ENCODE measurements at regions not wholly inside any gene's neighbourhood (a gene's known extent, or its start where the extent isn't known, plus 50 kb on each side); places are given as distances from the start of the nearest gene placed in this dataset.

DNA sequence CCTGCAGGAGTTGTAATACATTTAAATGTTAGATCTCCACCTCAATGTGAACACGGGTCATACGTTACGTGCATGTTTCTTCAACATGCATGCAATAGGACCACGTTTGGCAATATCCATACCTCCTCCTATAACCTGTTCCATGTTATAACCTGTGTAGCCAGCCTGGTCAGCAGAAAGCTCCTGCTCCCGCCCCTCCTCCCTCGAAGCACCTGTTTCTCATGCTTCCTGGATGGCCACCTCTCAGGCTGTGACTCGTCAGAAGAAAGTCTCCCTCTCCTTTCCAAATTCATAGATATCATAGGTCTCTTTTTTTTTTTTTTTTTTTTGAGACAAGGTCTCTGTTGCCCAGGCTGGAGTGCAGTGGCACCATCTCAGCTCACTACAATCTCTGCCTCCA is 96.5 kb downstream of the HMX1 start:
- in situ Hi-C loops (cut with HindIII; ENCODE audit: low pct_unique_long_range_greater_than_20kb, low sequenced_read_pairs), result no loop called here
- CTCF ChIA-PET, result no interaction called here

GRCh38 chr4:8774071-8774470 is 97.6 kb downstream of the HMX1 start:
- DNase-seq (ENCODE audit: low read depth, low spot score), result no peak
- H3K27me3 ChIP-seq (ENCODE audit: control insufficient read depth, insufficient read depth, low read length), result no peaks in the 10 kb centered on the region
- BruUV-seq (replicated peaks), result no TSS peak
- intact Hi-C loops (cut with micrococcal nuclease; ENCODE audit: unreplicated experiment), result no loop called here
- ChIA-PET POLR2A (interaction anchor here (0.5 kb wide), 1 partner anchor 9 kb away, joined by 3 read pairs; no protein-coding TSS in a partner anchor), CTCF (no interaction called here)
- H3K27ac ChIP-seq (ENCODE audit: low read length), result no peak overlapping the region
- no peak overlapping the region for H3K4me3 ChIP-seq (ENCODE audit: low read depth in 2 of 2, low read length in 2 of 2)
- ATAC-seq, result no peak
- in situ Hi-C loops (cut with HindIII; ENCODE audit: low pct_unique_long_range_greater_than_20kb, low sequenced_read_pairs), result no loop called here
- H3K9me3 ChIP-seq (ENCODE audit: control insufficient read depth, insufficient read depth, low read depth, low read length), result no peaks in the 10 kb centered on the region
- H3K4me1 ChIP-seq (ENCODE audit: control insufficient read depth, insufficient read depth, low read length), result no peaks in the 10 kb centered on the region
- TF ChIP-seq TCF7L2 (IDR thresholded peaks at IDR 0.05; ENCODE audit: low read depth, low read length) (no peak), POLR2AphosphoS5 (IDR thresholded peaks at IDR 0.05; ENCODE audit: low read depth, low read length) (no peak), SIN3A (IDR thresholded peaks at IDR 0.05; ENCODE audit: borderline replicate concordance, insufficient read depth, low read depth, low read length) (no peak)
- TF ChIP-seq, protein P1, sequence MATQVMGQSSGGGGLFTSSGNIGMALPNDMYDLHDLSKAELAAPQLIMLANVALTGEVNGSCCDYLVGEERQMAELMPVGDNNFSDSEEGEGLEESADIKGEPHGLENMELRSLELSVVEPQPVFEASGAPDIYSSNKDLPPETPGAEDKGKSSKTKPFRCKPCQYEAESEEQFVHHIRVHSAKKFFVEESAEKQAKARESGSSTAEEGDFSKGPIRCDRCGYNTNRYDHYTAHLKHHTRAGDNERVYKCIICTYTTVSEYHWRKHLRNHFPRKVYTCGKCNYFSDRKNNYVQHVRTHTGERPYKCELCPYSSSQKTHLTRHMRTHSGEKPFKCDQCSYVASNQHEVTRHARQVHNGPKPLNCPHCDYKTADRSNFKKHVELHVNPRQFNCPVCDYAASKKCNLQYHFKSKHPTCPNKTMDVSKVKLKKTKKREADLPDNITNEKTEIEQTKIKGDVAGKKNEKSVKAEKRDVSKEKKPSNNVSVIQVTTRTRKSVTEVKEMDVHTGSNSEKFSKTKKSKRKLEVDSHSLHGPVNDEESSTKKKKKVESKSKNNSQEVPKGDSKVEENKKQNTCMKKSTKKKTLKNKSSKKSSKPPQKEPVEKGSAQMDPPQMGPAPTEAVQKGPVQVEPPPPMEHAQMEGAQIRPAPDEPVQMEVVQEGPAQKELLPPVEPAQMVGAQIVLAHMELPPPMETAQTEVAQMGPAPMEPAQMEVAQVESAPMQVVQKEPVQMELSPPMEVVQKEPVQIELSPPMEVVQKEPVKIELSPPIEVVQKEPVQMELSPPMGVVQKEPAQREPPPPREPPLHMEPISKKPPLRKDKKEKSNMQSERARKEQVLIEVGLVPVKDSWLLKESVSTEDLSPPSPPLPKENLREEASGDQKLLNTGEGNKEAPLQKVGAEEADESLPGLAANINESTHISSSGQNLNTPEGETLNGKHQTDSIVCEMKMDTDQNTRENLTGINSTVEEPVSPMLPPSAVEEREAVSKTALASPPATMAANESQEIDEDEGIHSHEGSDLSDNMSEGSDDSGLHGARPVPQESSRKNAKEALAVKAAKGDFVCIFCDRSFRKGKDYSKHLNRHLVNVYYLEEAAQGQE (IDR thresholded peaks at IDR 0.05; ENCODE audit: insufficient read depth in 1 of 2, low read depth in 2 of 2, low read length in 1 of 2), result no peak
- TF ChIP-seq, protein P2, sequence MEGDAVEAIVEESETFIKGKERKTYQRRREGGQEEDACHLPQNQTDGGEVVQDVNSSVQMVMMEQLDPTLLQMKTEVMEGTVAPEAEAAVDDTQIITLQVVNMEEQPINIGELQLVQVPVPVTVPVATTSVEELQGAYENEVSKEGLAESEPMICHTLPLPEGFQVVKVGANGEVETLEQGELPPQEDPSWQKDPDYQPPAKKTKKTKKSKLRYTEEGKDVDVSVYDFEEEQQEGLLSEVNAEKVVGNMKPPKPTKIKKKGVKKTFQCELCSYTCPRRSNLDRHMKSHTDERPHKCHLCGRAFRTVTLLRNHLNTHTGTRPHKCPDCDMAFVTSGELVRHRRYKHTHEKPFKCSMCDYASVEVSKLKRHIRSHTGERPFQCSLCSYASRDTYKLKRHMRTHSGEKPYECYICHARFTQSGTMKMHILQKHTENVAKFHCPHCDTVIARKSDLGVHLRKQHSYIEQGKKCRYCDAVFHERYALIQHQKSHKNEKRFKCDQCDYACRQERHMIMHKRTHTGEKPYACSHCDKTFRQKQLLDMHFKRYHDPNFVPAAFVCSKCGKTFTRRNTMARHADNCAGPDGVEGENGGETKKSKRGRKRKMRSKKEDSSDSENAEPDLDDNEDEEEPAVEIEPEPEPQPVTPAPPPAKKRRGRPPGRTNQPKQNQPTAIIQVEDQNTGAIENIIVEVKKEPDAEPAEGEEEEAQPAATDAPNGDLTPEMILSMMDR (IDR thresholded peaks at IDR 0.05), result no peak
- H3K36me3 ChIP-seq (ENCODE audit: control insufficient read depth, insufficient read depth, low read length), result no peaks in the 10 kb centered on the region

More for the DNA sequence above, 96.5 kb downstream of the HMX1 start:
- intact Hi-C loops (cut with micrococcal nuclease; ENCODE audit: unreplicated experiment), result no loop called here
- Histone ChIP-seq H3K4me3 (ENCODE audit: low read depth in 2 of 2, low read length in 2 of 2) (no peak overlapping the region), H3K27me3 (ENCODE audit: control insufficient read depth, insufficient read depth, low read length) (no peaks in the 10 kb centered on the region), H3K9me3 (ENCODE audit: control insufficient read depth, insufficient read depth, low read depth, low read length) (no peaks in the 10 kb centered on the region), H3K36me3 (ENCODE audit: control insufficient read depth, insufficient read depth, low read length) (no peaks in the 10 kb centered on the region), H3K4me1 (ENCODE audit: control insufficient read depth, insufficient read depth, low read length) (no peaks in the 10 kb centered on the region), H3K27ac (ENCODE audit: low read length) (no peak overlapping the region)
- TF ChIP-seq, protein P2 (IDR thresholded peaks at IDR 0.05), result no peak
- TF ChIP-seq, protein P1 (IDR thresholded peaks at IDR 0.05; ENCODE audit: insufficient read depth in 1 of 2, low read depth in 2 of 2, low read length in 1 of 2), result no peak
- TF ChIP-seq SIN3A (IDR thresholded peaks at IDR 0.05; ENCODE audit: borderline replicate concordance, insufficient read depth, low read depth, low read length) (no peak), POLR2AphosphoS5 (IDR thresholded peaks at IDR 0.05; ENCODE audit: low read depth, low read length) (no peak), TCF7L2 (IDR thresholded peaks at IDR 0.05; ENCODE audit: low read depth, low read length) (no peak)
- DNase-seq (ENCODE audit: low read depth, low spot score), result no peak
- no peak for ATAC-seq
- BruUV-seq (replicated peaks), result no TSS peak
- POLR2A ChIA-PET, result interaction anchor here (0.7 kb wide), 1 partner anchor 40 kb away, joined by 8 read pairs; no protein-coding TSS in a partner anchor
